GM12873 (cell line): ENCODE measurements at regions not wholly inside any gene's neighbourhood (a gene's known extent, or its start where the extent isn't known, plus 50 kb on each side); places are given as distances from the start of the nearest gene placed in this dataset.

Experiments used
- CTCF ChIP-seq: IDR thresholded peaks from 2 replicates; pipeline ENCODE4 v1.5.1; 2012; ENCODE audit warnings: low read depth, mild to moderate bottlenecking, moderate library complexity, low read length, control low read depth; ENCODE audit not compliant: insufficient read depth; ENCODE audit errors: missing control alignments

GRCh38 chr1:10878469-10878868 lies 82.0 kb upstream of the CASZ1 start:
- no peak for TF ChIP-seq CTCF

GRCh38 chr1:10880063-10880462 lies 83.6 kb upstream of the CASZ1 start:
- no peak for TF ChIP-seq CTCF

GRCh38 chr1:10881046-10881445 lies 84.6 kb upstream of the CASZ1 start:
- TF ChIP-seq CTCF: no peak

GRCh38 chr1:10882069-10882468 lies 85.6 kb upstream of the CASZ1 start:
- no peak for TF ChIP-seq CTCF

GRCh38 chr1:10888291-10888690 lies 91.8 kb upstream of the CASZ1 start:
- TF ChIP-seq CTCF: no peak

- TF ChIP-seq CTCF: no peak
Observed at GRCh38 chr1:10888791-10889649, 92.6 kb upstream of the CASZ1 start.

- no peak for TF ChIP-seq CTCF
Observed at GRCh38 chr1:10889650-10890353, 93.4 kb upstream of the CASZ1 start.
